Stimulated activated CD4-positive, alpha-beta T cell treated with anti-CD3 and anti-CD28 coated beads, Interleukin-4, amount 100 ng/mL, for 4 hours (primary cell): ENCODE measurements at regions not wholly inside any gene's neighbourhood (a gene's known extent, or its start where the extent isn't known, plus 50 kb on each side); places are given as distances from the start of the nearest gene placed in this dataset.

Source experiments
- DNase-seq, 2 experiments: peaks; one replicate each; pipeline ENCODE4 v3.0.0-alpha.2; 2020

GRCh38 chr20:39651645-39652325 lies 689.6 kb downstream of the DHX35 start:
- no peak for DNase-seq

- no peak for DNase-seq
Observed at GRCh38 chr20:39646874-39647413, 684.8 kb downstream of the DHX35 start.

- no peak for DNase-seq
Observed at GRCh38 chr20:39645131-39645530, 683.0 kb downstream of the DHX35 start.

GRCh38 chr20:39643292-39643691 lies 681.1 kb downstream of the DHX35 start:
- DNase-seq: no peak

- DNase-seq: no peak
Observed at GRCh38 chr20:39641423-39641822, 679.3 kb downstream of the DHX35 start.

- no peak for DNase-seq
Observed at GRCh38 chr20:39640147-39640546, 678.0 kb downstream of the DHX35 start.

GRCh38 chr20:39638731-39639130 lies 676.6 kb downstream of the DHX35 start:
- no peak for DNase-seq

- no peak for DNase-seq
Observed at GRCh38 chr20:39633689-39634088, 671.5 kb downstream of the DHX35 start.

- DNase-seq: no peak
Observed at GRCh38 chr20:39632757-39633156, 670.6 kb downstream of the DHX35 start.

- DNase-seq: no peak
Observed at GRCh38 chr20:39632176-39632575, 670.0 kb downstream of the DHX35 start.

GRCh38 chr20:39631557-39631956 lies 669.4 kb downstream of the DHX35 start:
- DNase-seq: no peak

GRCh38 chr20:39630215-39630908 lies 668.2 kb downstream of the DHX35 start:
- no peak for DNase-seq

- DNase-seq: no peak
Observed at GRCh38 chr20:39627765-39628164, 665.6 kb downstream of the DHX35 start.

GRCh38 chr20:39624316-39624715 lies 662.2 kb downstream of the DHX35 start:
- DNase-seq: no peak

GRCh38 chr20:39623584-39624234 lies 661.6 kb downstream of the DHX35 start:
- DNase-seq: no peak

- DNase-seq: no peak
Observed at GRCh38 chr20:39619271-39619785, 657.2 kb downstream of the DHX35 start.

- no peak for DNase-seq
Observed at GRCh38 chr20:39611901-39612300, 649.8 kb downstream of the DHX35 start.

- DNase-seq: no peak
Observed at GRCh38 chr20:39607141-39607540, 645.0 kb downstream of the DHX35 start.

GRCh38 chr20:39605908-39606307 lies 643.8 kb downstream of the DHX35 start:
- no peak for DNase-seq

- DNase-seq: no peak
Observed at GRCh38 chr20:39605361-39605760, 643.2 kb downstream of the DHX35 start.

- DNase-seq: no peak
Observed at GRCh38 chr20:39603219-39603618, 641.1 kb downstream of the DHX35 start.

- no peak for DNase-seq
Observed at GRCh38 chr20:39602649-39603048, 640.5 kb downstream of the DHX35 start.

GRCh38 chr20:39600871-39601270 lies 638.7 kb downstream of the DHX35 start:
- DNase-seq: no peak

- no peak for DNase-seq
Observed at GRCh38 chr20:39600156-39600555, 638.0 kb downstream of the DHX35 start.
